SIG-M5 treated with dmso at 0.1 percent for 504 hours (cell line): ENCODE measurements at regions not wholly inside any gene's neighbourhood (a gene's known extent, or its start where the extent isn't known, plus 50 kb on each side); places are given as distances from the start of the nearest gene placed in this dataset.
"Not testable (repeated sequence)": the region's sequence is repeated elsewhere in the genome, so short reads cannot be mapped to it uniquely, and the experiment has no call there.

Experiments
- DNase-seq: peaks from one replicate; lab custom pipeline; 2025; ENCODE audit not compliant: unreplicated experiment; lab: John Stamatoyannopoulos, UW

- DNase-seq = not testable (repeated sequence)
Measured at GRCh38 chr4:27075603-27076002, 215.0 kb downstream of the STIM2 start.

GRCh38 chr4:27078934-27079455, 218.4 kb downstream of the STIM2 start:
- no peak for DNase-seq

DNA sequence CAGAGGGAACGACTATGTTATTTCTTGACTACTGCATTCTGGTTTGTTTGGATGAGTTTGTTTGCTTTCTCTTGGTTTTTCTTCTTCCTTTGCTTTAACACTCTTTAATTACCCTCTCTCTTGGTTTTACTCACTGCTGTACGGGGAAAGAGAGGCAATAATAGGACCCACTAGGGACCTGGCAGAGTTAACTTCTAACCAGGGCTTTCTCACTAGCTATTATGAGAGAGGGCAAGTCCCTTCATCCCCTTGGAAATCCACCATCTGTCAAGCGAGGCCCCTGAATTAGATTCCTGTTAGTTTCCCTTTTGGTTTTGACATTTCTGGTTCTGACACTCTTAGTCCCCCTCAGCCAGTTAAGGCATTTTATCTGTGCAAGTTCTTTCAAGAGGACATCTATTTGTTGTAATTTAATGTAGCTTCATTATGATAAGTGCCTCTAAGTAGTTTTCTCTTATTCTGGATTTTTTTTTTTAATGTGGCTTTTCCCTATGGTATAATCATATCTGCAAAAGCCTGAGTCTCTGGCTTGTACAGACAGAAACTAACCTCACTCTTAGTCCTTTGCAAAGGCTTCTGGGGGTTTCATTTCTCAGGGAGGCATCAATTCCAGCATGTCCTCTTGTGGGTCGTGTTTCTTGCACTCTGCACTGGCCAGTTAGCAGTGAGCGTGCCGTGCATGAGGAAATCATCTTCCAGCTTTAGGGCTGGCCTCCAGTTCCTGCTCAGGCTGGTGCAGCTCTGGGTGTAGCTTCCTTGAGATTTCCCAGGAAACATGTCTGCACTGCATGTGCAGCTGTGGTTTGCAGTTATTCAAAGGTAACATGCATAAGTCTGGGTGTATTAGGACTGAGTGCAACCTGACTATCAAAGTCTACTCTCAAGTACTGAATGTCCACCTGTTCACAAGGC, 221.3 kb downstream of the STIM2 start:
- DNase-seq = no peak

- DNase-seq = peak; percentile 68
Measured at GRCh38 chr4:27082776-27083175, 222.1 kb downstream of the STIM2 start.

GRCh38 chr4:27084685-27085361, 224.2 kb downstream of the STIM2 start:
- peak; percentile 12 for DNase-seq

DNA sequence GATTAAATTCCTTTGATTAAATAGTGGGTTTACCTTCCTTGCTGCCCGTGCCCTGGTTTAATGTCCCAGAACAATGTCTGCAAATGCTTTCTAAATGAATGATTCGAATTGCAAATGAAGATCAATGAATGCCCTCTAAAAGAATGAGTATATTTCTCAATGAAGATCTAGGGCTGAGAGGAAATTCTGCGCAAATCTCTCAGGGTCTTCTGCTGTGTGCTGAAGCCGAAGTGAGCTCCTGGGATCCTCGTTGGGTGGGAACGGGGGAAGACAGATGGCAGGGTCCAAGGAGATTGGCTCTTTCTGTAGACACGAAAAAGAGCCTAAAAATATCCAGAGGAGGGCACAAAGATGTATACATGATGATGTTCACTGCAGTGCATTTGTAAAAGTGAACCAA, 224.8 kb downstream of the STIM2 start:
- DNase-seq = no peak

GRCh38 chr4:27087306-27088045, 226.8 kb downstream of the STIM2 start:
- no peak for DNase-seq

DNA sequence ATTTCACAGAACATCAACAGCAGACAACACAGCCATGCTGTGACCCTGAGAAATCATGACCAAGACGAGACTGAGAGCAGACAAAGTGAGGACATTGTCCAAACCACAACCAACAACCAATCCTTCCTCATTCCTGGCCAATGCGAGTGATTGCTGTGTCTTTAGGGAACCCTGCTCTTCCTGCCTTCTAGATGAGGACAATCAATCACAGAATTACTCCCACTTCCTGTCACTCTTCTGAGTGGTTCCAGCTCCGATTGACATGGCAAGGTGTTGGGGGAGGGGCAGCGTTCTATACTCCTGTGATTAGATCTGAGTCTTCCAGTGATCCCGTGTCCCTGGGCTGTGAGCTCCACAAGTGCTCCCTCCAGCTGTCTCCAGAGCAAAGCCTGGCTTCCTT, 227.8 kb downstream of the STIM2 start:
- peak; percentile 33 for DNase-seq

DNA sequence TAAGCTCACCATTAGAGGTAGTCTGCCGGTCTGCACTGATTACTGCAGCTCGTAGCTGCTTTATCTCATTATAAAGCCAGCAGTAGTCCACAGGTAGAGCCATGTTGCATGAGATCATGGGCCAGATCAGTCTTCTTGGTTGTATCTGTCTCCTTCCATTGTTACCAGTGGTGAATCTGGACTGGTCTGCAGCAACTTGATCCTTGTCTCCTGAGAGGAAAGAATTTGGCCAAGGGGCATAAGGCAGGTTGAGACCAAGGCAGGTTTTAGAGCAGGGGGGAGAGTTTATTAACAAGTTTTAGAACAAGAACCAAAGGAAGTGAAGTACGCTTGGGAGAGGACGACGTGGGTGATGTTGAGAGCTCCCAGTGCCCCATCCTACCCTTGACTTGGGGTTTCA, 228.5 kb downstream of the STIM2 start:
- DNase-seq = no peak

- no peak for DNase-seq
Measured at GRCh38 chr4:27090406-27090805, 229.8 kb downstream of the STIM2 start.

DNA sequence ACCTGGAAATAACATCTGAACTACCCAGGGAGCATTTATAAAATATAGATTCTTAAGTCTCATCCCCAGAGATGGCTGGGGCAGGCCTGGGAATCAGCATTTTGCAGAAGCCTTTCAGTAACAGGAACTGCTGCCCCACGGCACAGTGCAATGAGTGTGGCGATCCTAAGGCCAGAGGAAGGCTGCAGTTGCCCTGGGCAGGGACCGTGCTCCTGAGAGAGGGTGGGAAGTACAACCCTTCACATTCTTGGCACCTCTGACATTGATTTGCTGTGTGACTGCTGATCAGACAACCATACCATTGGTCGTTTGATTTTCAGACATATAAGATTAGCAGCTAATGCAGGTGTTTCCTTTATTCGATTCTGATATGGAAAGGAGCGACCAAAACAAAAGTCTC, 233.6 kb downstream of the STIM2 start:
- DNase-seq = no peak

DNA sequence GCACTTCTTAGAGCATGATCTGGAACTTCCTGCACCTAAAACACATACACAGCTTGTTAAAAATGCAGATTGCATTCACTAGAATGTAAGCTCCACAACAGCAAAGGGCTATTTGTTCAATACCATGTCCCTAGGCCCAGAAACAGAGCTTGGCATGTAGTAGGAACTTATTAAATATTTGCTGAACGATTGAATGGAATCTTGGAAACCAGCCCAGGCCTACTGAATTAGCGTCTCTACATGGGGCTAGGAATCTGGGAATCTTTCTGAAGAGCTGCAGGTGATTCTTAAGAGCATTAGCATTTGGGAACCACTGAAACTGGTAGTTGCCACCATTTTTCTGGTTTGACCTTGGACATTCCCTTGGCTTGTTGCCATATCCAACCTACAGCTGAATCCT, 234.1 kb downstream of the STIM2 start:
- no peak for DNase-seq

- DNase-seq = no peak
Measured at GRCh38 chr4:27096142-27096824, 235.6 kb downstream of the STIM2 start.

- no peak for DNase-seq
Measured at GRCh38 chr4:27098034-27098433, 237.4 kb downstream of the STIM2 start.

DNA sequence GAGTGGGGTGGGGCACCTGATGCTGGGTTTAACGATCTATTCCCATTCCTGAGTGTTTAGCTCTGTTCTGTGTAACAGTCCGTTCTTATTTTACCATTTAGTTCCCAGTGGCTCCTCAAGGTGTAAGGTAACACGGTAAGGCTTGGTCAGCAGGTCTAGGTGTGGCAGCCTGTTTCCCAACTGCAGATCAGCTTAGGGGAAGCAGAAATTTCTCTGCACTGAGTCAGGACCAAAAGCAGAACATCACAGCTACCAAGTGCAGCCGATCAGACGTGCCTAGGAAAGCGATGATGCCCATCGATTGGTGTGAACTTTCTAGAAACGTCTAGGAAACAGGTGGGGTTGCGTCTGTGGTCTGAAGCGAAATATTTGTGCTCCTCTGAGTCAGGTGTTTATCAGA, 240.1 kb downstream of the STIM2 start:
- peak; percentile 2 for DNase-seq

- DNase-seq = no peak
Measured at GRCh38 chr4:27101126-27101525, 240.5 kb downstream of the STIM2 start.

- DNase-seq = no peak
Measured at GRCh38 chr4:27101561-27101960, 240.9 kb downstream of the STIM2 start.

DNA sequence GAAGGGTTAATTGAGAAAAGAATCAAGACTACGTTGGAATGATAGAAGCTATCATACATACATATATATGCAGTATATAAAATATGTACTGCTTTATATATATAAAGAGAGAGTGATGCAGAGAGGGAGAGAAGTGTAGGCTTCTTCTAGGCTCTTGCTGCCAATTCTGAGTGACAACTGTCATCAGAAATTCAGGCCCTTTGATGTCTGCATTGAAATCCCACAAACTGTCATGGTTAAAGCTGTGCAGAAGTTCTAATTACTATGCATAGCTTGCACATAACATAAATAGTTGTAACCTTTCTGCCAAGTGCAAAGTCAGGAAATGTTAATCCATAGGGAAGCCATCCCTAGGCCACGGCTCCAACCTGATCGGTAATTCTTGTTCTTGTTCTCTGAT, 251.0 kb downstream of the STIM2 start:
- no peak for DNase-seq

DNA sequence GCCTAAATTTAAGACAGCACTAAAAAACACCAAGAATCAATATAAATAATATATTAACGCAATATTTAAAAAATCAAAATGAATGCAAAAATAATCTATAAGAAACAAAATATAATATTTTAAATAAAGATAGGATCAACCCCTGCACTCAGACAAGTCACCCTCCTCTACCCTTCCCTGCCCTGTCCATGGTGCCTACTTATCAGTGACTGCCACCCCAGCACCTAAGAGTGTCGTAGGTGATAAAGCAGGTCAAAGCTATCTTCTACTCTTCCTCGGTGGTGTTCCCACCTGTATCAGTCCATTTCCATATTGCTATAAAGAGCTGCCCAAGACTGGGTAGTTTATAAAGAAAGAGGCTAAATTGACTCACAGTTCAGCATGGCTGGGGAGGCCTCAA, 251.9 kb downstream of the STIM2 start:
- no peak for DNase-seq

- no peak for DNase-seq
Measured at GRCh38 chr4:27115221-27115620, 254.6 kb downstream of the STIM2 start.

DNA sequence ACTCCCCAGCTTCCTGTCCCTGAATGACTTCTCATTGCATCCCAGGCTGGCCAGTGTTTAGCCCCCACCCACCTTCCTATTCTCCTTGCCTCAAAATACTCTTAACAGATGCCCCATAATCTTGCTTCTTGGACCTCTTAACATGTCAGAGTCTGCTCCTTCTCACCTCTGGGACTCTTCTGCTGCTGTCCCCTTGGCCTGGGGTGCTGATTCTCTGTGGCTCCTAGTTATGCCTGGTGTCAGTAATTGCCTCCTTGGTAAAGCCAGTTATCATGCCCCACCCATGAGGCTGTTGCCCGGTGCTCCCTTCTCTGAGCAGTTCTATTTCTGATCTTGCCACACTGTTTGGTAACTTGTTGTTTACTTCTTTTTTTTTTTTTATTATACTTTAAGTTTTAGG, 256.8 kb downstream of the STIM2 start:
- no peak for DNase-seq
